Adipocyte (in vitro differentiated cells): ENCODE measurements at regions not wholly inside any gene's neighbourhood (a gene's known extent, or its start where the extent isn't known, plus 50 kb on each side); places are given as distances from the start of the nearest gene placed in this dataset.

Source experiments
- DNase-seq: peaks from one replicate; pipeline ENCODE4 v3.0.0-alpha.2; 2015; ENCODE audit warnings: low read depth
- H3K27me3 ChIP-seq: replicated peaks from 2 replicates; pipeline ENCODE4 v1.7.0; 2013; ENCODE audit warnings: mild to moderate bottlenecking, low read length, moderate library complexity; ENCODE audit not compliant: control insufficient read depth, insufficient read depth
- H3K36me3 ChIP-seq: 2 replicates; pipeline ENCODE4 v1.7.0; 2013; ENCODE audit warnings: low read length, mild to moderate bottlenecking, moderate library complexity; ENCODE audit not compliant: control insufficient read depth, insufficient read depth, severe bottlenecking
- H3K4me1 ChIP-seq: 2 replicates; pipeline ENCODE4 v1.7.0; 2013; ENCODE audit warnings: mild to moderate bottlenecking, low read length, moderate library complexity; ENCODE audit not compliant: control insufficient read depth, insufficient read depth
- H3K4me3 ChIP-seq: 2 replicates; pipeline ENCODE4 v1.7.0; 2013; ENCODE audit warnings: mild to moderate bottlenecking, low read length, moderate library complexity
- H3K9ac ChIP-seq: 2 replicates; pipeline ENCODE4 v1.7.0; 2013; ENCODE audit warnings: mild to moderate bottlenecking, low read length, moderate library complexity
- H3K9me3 ChIP-seq: 2 replicates; pipeline ENCODE4 v1.7.0; 2013; ENCODE audit warnings: mild to moderate bottlenecking, low read length, moderate library complexity; ENCODE audit not compliant: control insufficient read depth

- DNase-seq = no peak
- peaks cover 6% of the 10 kb centered on the region for H3K4me1 ChIP-seq
- H3K9me3 ChIP-seq = no peaks in the 10 kb centered on the region
- H3K27me3 ChIP-seq = no peaks in the 10 kb centered on the region
- H3K9ac ChIP-seq = no peak overlapping the region
- no peak overlapping the region for H3K4me3 ChIP-seq
- no peaks in the 10 kb centered on the region for H3K36me3 ChIP-seq
Observed at GRCh38 chr6:84926189-84927155, 162.1 kb upstream of the TBX18 start.

- Histone ChIP-seq H3K9me3 (no peaks in the 10 kb centered on the region), H3K27me3 (no peaks in the 10 kb centered on the region), H3K9ac (no peak overlapping the region), H3K4me1 (peaks cover 6% of the 10 kb centered on the region), H3K4me3 (no peak overlapping the region), H3K36me3 (no peaks in the 10 kb centered on the region)
- no peak for DNase-seq
Observed at GRCh38 chr6:84921891-84922290, 157.5 kb upstream of the TBX18 start.

- no peaks in the 10 kb centered on the region for H3K9me3 ChIP-seq
- no peaks in the 10 kb centered on the region for H3K4me1 ChIP-seq
- no peaks in the 10 kb centered on the region for H3K36me3 ChIP-seq
- no peak overlapping the region for H3K9ac ChIP-seq
- H3K4me3 ChIP-seq = no peak overlapping the region
- DNase-seq = no peak
- H3K27me3 ChIP-seq = no peaks in the 10 kb centered on the region
Observed at GRCh38 chr6:84920021-84920420, 155.6 kb upstream of the TBX18 start.

- DNase-seq = no peak
- Histone ChIP-seq H3K4me1 (no peaks in the 10 kb centered on the region), H3K9me3 (no peaks in the 10 kb centered on the region), H3K36me3 (no peaks in the 10 kb centered on the region), H3K27me3 (no peaks in the 10 kb centered on the region), H3K9ac (no peak overlapping the region), H3K4me3 (no peak overlapping the region)
Observed at GRCh38 chr6:84916704-84917103, 152.3 kb upstream of the TBX18 start.

- H3K36me3 ChIP-seq = no peaks in the 10 kb centered on the region
- no peak overlapping the region for H3K9ac ChIP-seq
- peaks cover 9% of the 10 kb centered on the region for H3K4me1 ChIP-seq
- H3K9me3 ChIP-seq = no peaks in the 10 kb centered on the region
- no peak overlapping the region for H3K4me3 ChIP-seq
- no peak for DNase-seq
- no peaks in the 10 kb centered on the region for H3K27me3 ChIP-seq
Observed at GRCh38 chr6:84912472-84913322, 148.3 kb upstream of the TBX18 start.

GRCh38 chr6:84910906-84911607 is 146.7 kb upstream of the TBX18 start:
- Histone ChIP-seq H3K4me1 (peaks cover 9% of the 10 kb centered on the region), H3K9me3 (no peaks in the 10 kb centered on the region), H3K27me3 (no peaks in the 10 kb centered on the region), H3K9ac (no peak overlapping the region), H3K36me3 (no peaks in the 10 kb centered on the region), H3K4me3 (no peak overlapping the region)
- DNase-seq = no peak

GRCh38 chr6:84908304-84908904 is 144.0 kb upstream of the TBX18 start:
- Histone ChIP-seq H3K36me3 (no peaks in the 10 kb centered on the region), H3K4me3 (no peak overlapping the region), H3K9ac (no peak overlapping the region), H3K9me3 (no peaks in the 10 kb centered on the region), H3K27me3 (no peaks in the 10 kb centered on the region), H3K4me1 (peaks cover 9% of the 10 kb centered on the region)
- no peak for DNase-seq

GRCh38 chr6:84906514-84906913 is 142.1 kb upstream of the TBX18 start:
- H3K4me3 ChIP-seq = no peak overlapping the region
- H3K36me3 ChIP-seq = no peaks in the 10 kb centered on the region
- peaks cover 9% of the 10 kb centered on the region for H3K4me1 ChIP-seq
- H3K9me3 ChIP-seq = no peaks in the 10 kb centered on the region
- DNase-seq = no peak
- no peak overlapping the region for H3K9ac ChIP-seq
- H3K27me3 ChIP-seq = no peaks in the 10 kb centered on the region

- Histone ChIP-seq H3K4me1 (peaks cover 2% of the 10 kb centered on the region), H3K4me3 (no peak overlapping the region), H3K9me3 (no peaks in the 10 kb centered on the region), H3K36me3 (no peaks in the 10 kb centered on the region), H3K9ac (no peak overlapping the region), H3K27me3 (no peaks in the 10 kb centered on the region)
- no peak for DNase-seq
Observed at GRCh38 chr6:84905823-84906222, 141.4 kb upstream of the TBX18 start.

- Histone ChIP-seq H3K9ac (no peak overlapping the region), H3K36me3 (no peaks in the 10 kb centered on the region), H3K4me1 (peaks cover 14% of the 10 kb centered on the region), H3K4me3 (no peak overlapping the region), H3K27me3 (no peaks in the 10 kb centered on the region), H3K9me3 (no peaks in the 10 kb centered on the region)
- DNase-seq = no peak
Observed at GRCh38 chr6:84902354-84902928, 138.0 kb upstream of the TBX18 start.
